ENCODE measurements at regions not wholly inside any gene's neighbourhood (a gene's known extent, or its start where the extent isn't known, plus 50 kb on each side); places are given as distances from the start of the nearest gene placed in this dataset.

GRCh38 chr16:58940609-58941008 is 206.5 kb upstream of the GOT2 start:
- H3K9me3 ChIP-seq, result no peaks in the 10 kb centered on the region
- H3K4me1 ChIP-seq, result no peaks in the 10 kb centered on the region
- ATAC-seq (no peak), DNase-seq (ENCODE audit: low read depth in 1 of 2, low spot score in 1 of 2) (no peak), FAIRE-seq (no peak)
- POLR2A ChIA-PET, result no interaction called here
- WGBS (ENCODE audit: missing lambda C conversion rate), result 22% methylated on average over 2 of the region's 2 CpGs
- H3K4me2 ChIP-seq, result no peak overlapping the region
- H3K4me3 ChIP-seq, result no peak overlapping the region
- TF ChIP-seq TP53 (CRISPR knock-in tag; IDR thresholded peaks at IDR 0.05) (no peak), TFCP2L1 (CRISPR knock-in tag; IDR thresholded peaks at IDR 0.05) (no peak), HOXA7 (CRISPR knock-in tag; IDR thresholded peaks at IDR 0.05) (no peak)
- CTCF ChIA-PET, result interaction anchor here (1.6 kb wide), 1 partner anchor 9 kb away, joined by 5 read pairs; no protein-coding TSS in a partner anchor
- H3K27ac ChIP-seq, result no peak overlapping the region

- 55% methylated on average over 7 of the region's 7 CpGs for WGBS (ENCODE audit: missing lambda C conversion rate)
- ChIA-PET CTCF (interaction anchor here (0.9 kb wide), 1 partner anchor 12 kb away, joined by 3 read pairs; no protein-coding TSS in a partner anchor), POLR2A (interaction anchor here (0.6 kb wide), 1 partner anchor 452 kb away, joined by 6 read pairs; no protein-coding TSS in a partner anchor)
- Histone ChIP-seq H3K27ac (no peak overlapping the region), H3K4me3 (no peak overlapping the region), H3K4me2 (no peak overlapping the region), H3K4me1 (no peaks in the 10 kb centered on the region), H3K9me3 (peaks cover 5% of the 10 kb centered on the region; the same call in 1 of the 3 replicates)
- DNase-seq (ENCODE audit: low read depth in 1 of 2, low spot score in 1 of 2), result no peak
- ATAC-seq, result no peak
- TF ChIP-seq RFX5 (IDR thresholded peaks at IDR 0.05), result no peak
- TF ChIP-seq ZSCAN20 (CRISPR knock-in tag; IDR thresholded peaks at IDR 0.05), result no peak
- no peak for TF ChIP-seq RCOR1 (IDR thresholded peaks at IDR 0.05; ENCODE audit: low read depth, low read length)
- no peak for TF ChIP-seq ZNF302 (CRISPR knock-in tag; IDR thresholded peaks at IDR 0.05)
- no peak for TF ChIP-seq GATA3 (IDR thresholded peaks at IDR 0.05; ENCODE audit: borderline replicate concordance)
- TF ChIP-seq HEYL (CRISPR knock-in tag; IDR thresholded peaks at IDR 0.05), result no peak
- TF ChIP-seq HOXA7 (CRISPR knock-in tag; IDR thresholded peaks at IDR 0.05), result no peak
- no peak for TF ChIP-seq EP300 (IDR thresholded peaks at IDR 0.05)
- no peak for TF ChIP-seq ESRRA (IDR thresholded peaks at IDR 0.05; ENCODE audit: borderline replicate concordance, low read length)
- no peak for FAIRE-seq
Measured at GRCh38 chr16:58938811-58939210, 204.7 kb upstream of the GOT2 start.

GRCh38 chr16:58937661-58938060 is 203.5 kb upstream of the GOT2 start:
- TF ChIP-seq JUN (IDR thresholded peaks at IDR 0.05) (no peak), HEYL (CRISPR knock-in tag; IDR thresholded peaks at IDR 0.05) (no peak), ZSCAN20 (CRISPR knock-in tag; IDR thresholded peaks at IDR 0.05) (no peak), POLR2A (IDR thresholded peaks at IDR 0.05; ENCODE audit: low read length) (no peak), PBX3 (IDR thresholded peaks at IDR 0.05) (no peak), CTCF (IDR thresholded peaks at IDR 0.05) (no peak), KDM1A (IDR thresholded peaks at IDR 0.05; ENCODE audit: low read depth) (no peak)
- DNase-seq (ENCODE audit: low read depth in 1 of 2, low spot score in 1 of 2) (no peak), FAIRE-seq (no peak), ATAC-seq (no peak)
- ChIA-PET POLR2A (no interaction called here), CTCF (no interaction called here)
- Histone ChIP-seq H3K27ac (no peak overlapping the region), H3K9me3 (peaks cover 6% of the 10 kb centered on the region; the same call in 1 of the 3 replicates), H3K4me1 (no peaks in the 10 kb centered on the region), H3K4me2 (no peak overlapping the region), H3K4me3 (no peak overlapping the region)
- WGBS (ENCODE audit: missing lambda C conversion rate), result 56% methylated on average over 5 of the region's 5 CpGs

- no peak for ATAC-seq
- WGBS (ENCODE audit: missing lambda C conversion rate), result 12% methylated on average over 3 of the region's 3 CpGs
- Histone ChIP-seq H3K4me1 (no peaks in the 10 kb centered on the region), H3K27ac (no peak overlapping the region), H3K4me2 (no peak overlapping the region), H3K4me3 (no peak overlapping the region), H3K9me3 (peaks cover 6% of the 10 kb centered on the region; the same call in 1 of the 3 replicates)
- no peak for FAIRE-seq
- ChIA-PET CTCF (no interaction called here), POLR2A (no interaction called here)
- TF ChIP-seq ZC3H11A (IDR thresholded peaks at IDR 0.05) (no peak), JUNB (IDR thresholded peaks at IDR 0.05) (no peak), SMC3 (IDR thresholded peaks at IDR 0.05) (no peak), CHD2 (IDR thresholded peaks at IDR 0.05; ENCODE audit: low read length, partially characterized antibody) (no peak)
- DNase-seq (ENCODE audit: low read depth in 1 of 2, low spot score in 1 of 2), result no peak
Measured at GRCh38 chr16:58933186-58933585, 199.1 kb upstream of the GOT2 start.
